Neural progenitor cell (in vitro differentiated cells): ENCODE measurements at regions not wholly inside any gene's neighbourhood (a gene's known extent, or its start where the extent isn't known, plus 50 kb on each side); places are given as distances from the start of the nearest gene placed in this dataset.

Source experiments
- DNase-seq: peaks from one replicate; pipeline ENCODE4 v3.0.0-alpha.2; 2016; ENCODE audit warnings: low spot score
- H2AFZ ChIP-seq: fragments of 200-600 bp; sonication (generic); replicated peaks from 2 replicates; pipeline ENCODE4 v1.6.1; 2016; ENCODE audit warnings: antibody characterized with exemption
- H3F3A ChIP-seq: fragments of 200-600 bp; sonication (generic); 2 replicates; pipeline ENCODE4 v1.6.1; 2016; ENCODE audit warnings: antibody characterized with exemption, low read depth
- H3K27ac ChIP-seq: fragments of 200-600 bp; sonication (generic); 2 replicates; pipeline ENCODE4 v1.5.1; 2016; ENCODE audit warnings: mild to moderate bottlenecking
- H3K27me3 ChIP-seq: fragments of 200-600 bp; sonication (generic); 2 replicates; pipeline ENCODE4 v1.6.1; 2016; ENCODE audit warnings: mild to moderate bottlenecking, moderate library complexity
- H3K36me3 ChIP-seq: fragments of 200-600 bp; sonication (generic); 2 replicates; pipeline ENCODE4 v1.5.1; 2016
- H3K4me1 ChIP-seq: fragments of 200-600 bp; sonication (generic); 2 replicates; pipeline ENCODE4 v1.6.1; 2016; ENCODE audit warnings: mixed run types
- H3K4me2 ChIP-seq: fragments of 200-600 bp; sonication (generic); 2 replicates; pipeline ENCODE4 v1.6.1; 2016
- H3K4me3 ChIP-seq: fragments of 200-600 bp; sonication (generic); 2 replicates; pipeline ENCODE4 v1.5.1; 2016
- H3K79me2 ChIP-seq: fragments of 200-600 bp; sonication (generic); 2 replicates; pipeline ENCODE4 v1.6.1; 2016; ENCODE audit warnings: low read depth
- H3K9ac ChIP-seq: fragments of 200-600 bp; sonication (generic); 2 replicates; pipeline ENCODE4 v1.6.1; 2016
- H3K9me3 ChIP-seq: fragments of 200-600 bp; sonication (generic); 2 replicates; pipeline ENCODE4 v1.5.1; 2016; ENCODE audit warnings: low read depth
- H4K20me1 ChIP-seq: fragments of 200-600 bp; sonication (generic); 2 replicates; pipeline ENCODE4 v1.6.1; 2016; ENCODE audit warnings: low read depth
- H3K27ac Mint-ChIP-seq: 3 replicates; pipeline ENCODE4 v1.8.0; 2021; ENCODE audit warnings: mixed read lengths
- H3K27me3 Mint-ChIP-seq: 2 replicates; pipeline ENCODE4 v1.8.0; 2022; ENCODE audit warnings: low read depth, mild to moderate bottlenecking, inconsistent platforms, moderate library complexity, mixed read lengths; ENCODE audit not compliant: insufficient read depth
- H3K36me3 Mint-ChIP-seq: 3 replicates; pipeline ENCODE4 v1.8.0; 2021; ENCODE audit warnings: mixed read lengths
- H3K4me1 Mint-ChIP-seq: 3 replicates; pipeline ENCODE4 v1.8.0; 2021; ENCODE audit warnings: mixed read lengths
- H3K4me3 Mint-ChIP-seq: 3 replicates; pipeline ENCODE4 v1.8.0; 2021; ENCODE audit warnings: mild to moderate bottlenecking, moderate library complexity, mixed read lengths
- H3K9me3 Mint-ChIP-seq: 3 replicates; pipeline ENCODE4 v1.8.0; 2020; ENCODE audit warnings: mixed read lengths
- CTCF ChIP-seq: fragments of 200-600 bp; sonication (generic); IDR thresholded peaks from 2 replicates; pipeline ENCODE4 v1.5.1; 2017; ENCODE audit warnings: antibody characterized with exemption, mild to moderate bottlenecking
- EZH2 ChIP-seq: fragments of 200-600 bp; sonication (generic); IDR thresholded peaks from 2 replicates; pipeline ENCODE4 v1.6.1; 2017; ENCODE audit warnings: antibody characterized with exemption, mild to moderate bottlenecking, moderate library complexity
- EZH2phosphoT487 ChIP-seq: fragments of 200-600 bp; sonication (generic); IDR thresholded peaks from 2 replicates; pipeline ENCODE4 v1.6.1; 2017; ENCODE audit warnings: antibody characterized with exemption

GRCh38 chr9:2299843-2300205 is 284.7 kb downstream of the SMARCA2 start:
- H3F3A ChIP-seq: no peaks in the 10 kb centered on the region
- no peaks in the 10 kb centered on the region for H4K20me1 ChIP-seq
- DNase-seq: no peak
- H3K4me3 ChIP-seq: no peak overlapping the region
- H3K27me3 ChIP-seq: no peaks in the 10 kb centered on the region
- H3K27me3 Mint-ChIP-seq: peaks cover 2% of the 10 kb centered on the region
- H3K36me3 ChIP-seq: no peaks in the 10 kb centered on the region
- H3K79me2 ChIP-seq: no peaks in the 10 kb centered on the region
- no peak overlapping the region for H3K4me2 ChIP-seq
- no peaks in the 10 kb centered on the region for H3K4me1 ChIP-seq
- H3K9me3 ChIP-seq: no peaks in the 10 kb centered on the region
- H3K4me3 Mint-ChIP-seq: no peak overlapping the region
- H3K4me1 Mint-ChIP-seq: no peaks in the 10 kb centered on the region
- H3K9ac ChIP-seq: no peak overlapping the region
- no peak overlapping the region for H2AFZ ChIP-seq
- peaks cover 4% of the 10 kb centered on the region for H3K9me3 Mint-ChIP-seq
- H3K27ac Mint-ChIP-seq: no peak overlapping the region
- TF ChIP-seq CTCF (no peak), EZH2phosphoT487 (no peak), EZH2 (no peak)
- peaks cover 2% of the 10 kb centered on the region for H3K36me3 Mint-ChIP-seq
- no peak overlapping the region for H3K27ac ChIP-seq

GRCh38 chr9:2300325-2300724 is 285.2 kb downstream of the SMARCA2 start:
- Histone ChIP-seq H3K4me2 (no peak overlapping the region), H3K27me3 (no peaks in the 10 kb centered on the region), H3K4me3 (no peak overlapping the region), H2AFZ (no peak overlapping the region), H3K79me2 (no peaks in the 10 kb centered on the region), H3K9ac (no peak overlapping the region), H4K20me1 (no peaks in the 10 kb centered on the region), H3K9me3 (no peaks in the 10 kb centered on the region), H3K36me3 (no peaks in the 10 kb centered on the region), H3K4me1 (no peaks in the 10 kb centered on the region), H3K27ac (no peak overlapping the region), H3F3A (no peaks in the 10 kb centered on the region)
- no peaks in the 10 kb centered on the region for H3K4me1 Mint-ChIP-seq
- H3K4me3 Mint-ChIP-seq: no peak overlapping the region
- peaks cover 2% of the 10 kb centered on the region for H3K27me3 Mint-ChIP-seq
- DNase-seq: no peak
- H3K36me3 Mint-ChIP-seq: peaks cover 2% of the 10 kb centered on the region
- no peak overlapping the region for H3K27ac Mint-ChIP-seq
- TF ChIP-seq EZH2phosphoT487: no peak
- no peak for TF ChIP-seq CTCF
- TF ChIP-seq EZH2: no peak
- peaks cover 4% of the 10 kb centered on the region for H3K9me3 Mint-ChIP-seq

DNA sequence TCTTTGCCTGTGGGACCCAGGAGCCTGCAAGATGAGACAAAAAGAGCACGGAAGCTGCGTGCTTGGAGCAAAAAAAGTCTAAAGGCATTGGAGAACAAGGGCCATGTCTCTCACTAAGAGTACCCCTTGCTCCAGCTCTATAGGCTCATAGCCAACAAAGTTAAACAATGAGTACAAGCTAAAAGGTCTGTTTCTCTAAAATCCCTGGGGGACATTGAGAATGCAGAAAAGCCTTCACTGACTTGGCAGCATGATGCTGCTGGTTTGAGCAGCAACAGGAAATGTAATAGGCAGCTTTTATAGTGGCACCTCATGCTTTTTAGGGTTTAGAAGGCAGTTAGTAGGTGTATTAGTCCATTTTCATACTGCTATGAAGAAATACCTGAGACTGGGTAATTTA is 287.5 kb downstream of the SMARCA2 start:
- Histone ChIP-seq H3K27me3 (no peaks in the 10 kb centered on the region), H2AFZ (no peak overlapping the region), H3K36me3 (no peaks in the 10 kb centered on the region), H3F3A (no peaks in the 10 kb centered on the region), H3K4me3 (no peak overlapping the region), H4K20me1 (no peaks in the 10 kb centered on the region), H3K79me2 (no peaks in the 10 kb centered on the region), H3K9me3 (no peaks in the 10 kb centered on the region), H3K27ac (no peak overlapping the region), H3K4me2 (no peak overlapping the region), H3K9ac (no peak overlapping the region), H3K4me1 (no peaks in the 10 kb centered on the region)
- H3K4me3 Mint-ChIP-seq: no peak overlapping the region
- no peak overlapping the region for H3K27ac Mint-ChIP-seq
- peaks cover 2% of the 10 kb centered on the region for H3K9me3 Mint-ChIP-seq
- no peaks in the 10 kb centered on the region for H3K4me1 Mint-ChIP-seq
- no peak for DNase-seq
- peaks cover 2% of the 10 kb centered on the region for H3K36me3 Mint-ChIP-seq
- no peak for TF ChIP-seq EZH2
- TF ChIP-seq CTCF: no peak
- TF ChIP-seq EZH2phosphoT487: no peak
- peaks cover 2% of the 10 kb centered on the region for H3K27me3 Mint-ChIP-seq

GRCh38 chr9:2303056-2303455 is 287.9 kb downstream of the SMARCA2 start:
- Mint-ChIP-seq H3K27ac (no peak overlapping the region), H3K4me1 (no peaks in the 10 kb centered on the region), H3K27me3 (peaks cover 2% of the 10 kb centered on the region), H3K9me3 (peaks cover 2% of the 10 kb centered on the region), H3K36me3 (peaks cover 2% of the 10 kb centered on the region), H3K4me3 (no peak overlapping the region)
- H3K4me3 ChIP-seq: no peak overlapping the region
- H3K27ac ChIP-seq: no peak overlapping the region
- no peaks in the 10 kb centered on the region for H3K79me2 ChIP-seq
- no peaks in the 10 kb centered on the region for H3K27me3 ChIP-seq
- no peak overlapping the region for H3K9ac ChIP-seq
- no peaks in the 10 kb centered on the region for H3K9me3 ChIP-seq
- no peak for DNase-seq
- no peaks in the 10 kb centered on the region for H3K36me3 ChIP-seq
- no peaks in the 10 kb centered on the region for H3F3A ChIP-seq
- no peak overlapping the region for H2AFZ ChIP-seq
- TF ChIP-seq CTCF: no peak
- no peak for TF ChIP-seq EZH2phosphoT487
- no peak for TF ChIP-seq EZH2
- H4K20me1 ChIP-seq: no peaks in the 10 kb centered on the region
- H3K4me2 ChIP-seq: no peak overlapping the region
- no peaks in the 10 kb centered on the region for H3K4me1 ChIP-seq
